ENCODE measurements at regions not wholly inside any gene's neighbourhood (a gene's known extent, or its start where the extent isn't known, plus 50 kb on each side); places are given as distances from the start of the nearest gene placed in this dataset.

GRCh38 chr12:124179936-124180607, 114.8 kb upstream of the RFLNA start:
- TF ChIP-seq, protein P1, sequence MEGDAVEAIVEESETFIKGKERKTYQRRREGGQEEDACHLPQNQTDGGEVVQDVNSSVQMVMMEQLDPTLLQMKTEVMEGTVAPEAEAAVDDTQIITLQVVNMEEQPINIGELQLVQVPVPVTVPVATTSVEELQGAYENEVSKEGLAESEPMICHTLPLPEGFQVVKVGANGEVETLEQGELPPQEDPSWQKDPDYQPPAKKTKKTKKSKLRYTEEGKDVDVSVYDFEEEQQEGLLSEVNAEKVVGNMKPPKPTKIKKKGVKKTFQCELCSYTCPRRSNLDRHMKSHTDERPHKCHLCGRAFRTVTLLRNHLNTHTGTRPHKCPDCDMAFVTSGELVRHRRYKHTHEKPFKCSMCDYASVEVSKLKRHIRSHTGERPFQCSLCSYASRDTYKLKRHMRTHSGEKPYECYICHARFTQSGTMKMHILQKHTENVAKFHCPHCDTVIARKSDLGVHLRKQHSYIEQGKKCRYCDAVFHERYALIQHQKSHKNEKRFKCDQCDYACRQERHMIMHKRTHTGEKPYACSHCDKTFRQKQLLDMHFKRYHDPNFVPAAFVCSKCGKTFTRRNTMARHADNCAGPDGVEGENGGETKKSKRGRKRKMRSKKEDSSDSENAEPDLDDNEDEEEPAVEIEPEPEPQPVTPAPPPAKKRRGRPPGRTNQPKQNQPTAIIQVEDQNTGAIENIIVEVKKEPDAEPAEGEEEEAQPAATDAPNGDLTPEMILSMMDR (IDR thresholded peaks at IDR 0.05) = no peak
- ChIA-PET POLR2A (no interaction called here), CTCF (no interaction called here)
- intact Hi-C loops (cut with micrococcal nuclease) = no loop called here
- ATAC-seq (no peak), DNase-seq (no peak)
- Mint-ChIP-seq H3K27me3 (peaks cover 2% of the 10 kb centered on the region), H3K9me3 (no peaks in the 10 kb centered on the region), H3K4me3 (no peak overlapping the region), H3K4me1 (ENCODE audit: low read depth) (no peaks in the 10 kb centered on the region), H3K36me3 (ENCODE audit: low read depth) (no peaks in the 10 kb centered on the region), H3K27ac (no peak overlapping the region)

- ATAC-seq (no peak), DNase-seq (no peak)
- intact Hi-C loops (cut with micrococcal nuclease) = no loop called here
- POLR2A ChIA-PET = no interaction called here
- H3K4me3 Mint-ChIP-seq = no peak overlapping the region
- TF ChIP-seq, protein P1 (IDR thresholded peaks at IDR 0.05) = no peak
- H3K27ac Mint-ChIP-seq = no peak overlapping the region
- CTCF ChIA-PET = no interaction called here
- no peaks in the 10 kb centered on the region for H3K4me1 Mint-ChIP-seq (ENCODE audit: low read depth)
- peaks cover 2% of the 10 kb centered on the region for H3K27me3 Mint-ChIP-seq
- H3K9me3 Mint-ChIP-seq = no peaks in the 10 kb centered on the region
- H3K36me3 Mint-ChIP-seq (ENCODE audit: low read depth) = no peaks in the 10 kb centered on the region
Observed at GRCh38 chr12:124183172-124183571, 111.7 kb upstream of the RFLNA start.

GRCh38 chr12:124184456-124184855, 110.4 kb upstream of the RFLNA start:
- H3K27me3 Mint-ChIP-seq = no peaks in the 10 kb centered on the region
- no peaks in the 10 kb centered on the region for H3K36me3 Mint-ChIP-seq (ENCODE audit: low read depth)
- ATAC-seq (no peak), DNase-seq (no peak)
- H3K4me1 Mint-ChIP-seq (ENCODE audit: low read depth) = no peaks in the 10 kb centered on the region
- intact Hi-C loops (cut with micrococcal nuclease) = no loop called here
- CTCF ChIA-PET = no interaction called here
- POLR2A ChIA-PET = interaction anchor here (0.7 kb wide), 1 partner anchor 154 kb away, joined by 3 read pairs; no protein-coding TSS in a partner anchor
- no peak overlapping the region for H3K27ac Mint-ChIP-seq
- TF ChIP-seq, protein P1 (IDR thresholded peaks at IDR 0.05) = no peak
- no peaks in the 10 kb centered on the region for H3K9me3 Mint-ChIP-seq
- no peak overlapping the region for H3K4me3 Mint-ChIP-seq

DNA sequence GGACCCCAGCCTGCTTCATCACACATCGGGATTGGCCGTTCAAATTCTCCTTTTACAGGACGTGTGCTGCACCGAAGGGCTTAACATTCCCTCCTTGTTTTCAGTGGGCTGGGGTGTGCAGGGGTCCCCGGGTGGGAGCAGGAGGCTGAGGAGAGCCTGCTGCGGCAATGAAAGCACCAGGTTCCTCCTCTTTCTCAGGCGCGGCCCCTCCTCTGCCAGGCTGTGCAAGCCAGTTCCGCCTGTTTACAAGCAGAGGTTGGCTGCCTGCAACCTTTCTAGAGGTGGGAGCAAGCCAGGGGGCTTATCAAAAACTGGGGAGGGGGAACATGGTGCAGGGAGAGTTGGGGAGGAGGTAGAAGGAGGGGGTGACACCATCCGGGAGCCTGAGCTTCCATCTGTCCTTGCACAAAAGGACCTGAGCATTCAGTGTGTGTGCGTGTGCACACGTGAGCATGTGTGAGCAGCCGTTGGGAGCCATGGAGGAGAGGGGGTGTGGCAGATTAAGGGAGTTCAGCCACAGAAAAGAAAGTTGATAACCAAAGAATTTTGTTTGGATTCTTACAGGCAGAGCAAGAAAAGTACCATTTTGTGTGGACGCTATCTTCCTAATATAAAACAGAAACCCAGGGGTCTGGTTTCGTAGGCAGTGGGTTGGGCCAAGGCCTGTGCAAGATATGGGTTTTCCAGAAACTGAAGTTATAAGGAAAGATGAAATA, 108.8 kb upstream of the RFLNA start:
- TF ChIP-seq, protein P1 (IDR thresholded peaks at IDR 0.05) = no peak
- Mint-ChIP-seq H3K27me3 (no peaks in the 10 kb centered on the region), H3K36me3 (ENCODE audit: low read depth) (no peaks in the 10 kb centered on the region), H3K4me3 (no peak overlapping the region), H3K27ac (no peak overlapping the region), H3K4me1 (ENCODE audit: low read depth) (peaks cover 4% of the 10 kb centered on the region), H3K9me3 (no peaks in the 10 kb centered on the region)
- no peak for DNase-seq
- intact Hi-C loops (cut with micrococcal nuclease) = no loop called here
- CTCF ChIA-PET = no interaction called here
- POLR2A ChIA-PET = no interaction called here
- ATAC-seq = no peak

DNA sequence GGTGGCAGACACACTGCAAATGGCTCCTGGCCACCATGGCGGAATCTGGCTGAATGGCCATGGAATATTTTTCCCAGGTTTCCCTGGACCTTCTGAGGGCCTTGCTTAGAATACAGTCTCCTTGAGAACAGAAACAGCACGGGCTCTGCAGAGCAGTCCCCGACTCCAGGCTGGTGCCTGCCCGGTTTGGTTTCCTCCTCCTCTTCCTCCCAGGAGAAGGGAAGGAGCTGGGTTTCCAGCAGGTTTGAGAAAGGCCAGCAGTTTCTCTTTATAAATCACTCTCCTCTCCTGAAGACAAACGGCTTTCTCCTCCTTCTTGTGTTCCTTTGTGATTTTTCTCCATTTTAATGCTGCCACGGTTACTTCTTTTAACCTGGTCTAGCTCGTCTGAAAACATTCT, 106.8 kb upstream of the RFLNA start:
- intact Hi-C loops (cut with micrococcal nuclease) = no loop called here
- ChIA-PET POLR2A (no interaction called here), CTCF (interaction anchor here (1.1 kb wide), 1 partner anchor 155 kb away, joined by 3 read pairs; no protein-coding TSS in a partner anchor)
- no peak for DNase-seq
- no peaks in the 10 kb centered on the region for H3K9me3 Mint-ChIP-seq
- no peak for ATAC-seq
- TF ChIP-seq, protein P1 (IDR thresholded peaks at IDR 0.05) = no peak
- no peaks in the 10 kb centered on the region for H3K36me3 Mint-ChIP-seq (ENCODE audit: low read depth)
- H3K4me1 Mint-ChIP-seq (ENCODE audit: low read depth) = peaks cover 4% of the 10 kb centered on the region
- no peaks in the 10 kb centered on the region for H3K27me3 Mint-ChIP-seq
- H3K4me3 Mint-ChIP-seq = no peak overlapping the region
- H3K27ac Mint-ChIP-seq = no peak overlapping the region
